DMS114 treated with DMSO at 0.1 percent for 48 hours (cell line): ENCODE measurements at regions not wholly inside any gene's neighbourhood (a gene's known extent, or its start where the extent isn't known, plus 50 kb on each side); places are given as distances from the start of the nearest gene placed in this dataset.
"Not testable (repeated sequence)": the region's sequence is repeated elsewhere in the genome, so short reads cannot be mapped to it uniquely, and the experiment has no call there.

ENCODE experiments used
- DNase-seq: peaks from one replicate; lab custom pipeline; 2025; ENCODE audit not compliant: unreplicated experiment; lab: John Stamatoyannopoulos, UW

DNA sequence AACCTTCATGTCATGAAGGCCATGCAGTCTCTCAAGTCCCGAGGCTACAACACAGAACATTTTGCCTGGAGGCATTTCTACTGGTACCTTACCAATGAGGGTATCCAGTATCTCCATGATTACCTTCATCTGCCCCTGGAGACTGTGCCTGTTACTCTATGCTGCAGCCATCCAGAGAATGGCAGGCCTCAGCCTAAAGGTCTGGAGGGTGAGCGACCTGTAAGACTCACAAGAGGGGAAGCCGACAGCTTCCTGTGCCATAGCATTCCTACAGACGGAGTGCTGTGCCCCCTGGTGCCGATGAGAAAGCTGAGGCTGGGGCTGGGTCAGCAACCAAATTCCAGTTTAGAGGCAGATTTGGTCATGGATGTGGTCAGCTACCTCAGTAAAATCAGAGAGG, 51.3 kb upstream of the CADPS start:
- no peak for DNase-seq

DNA sequence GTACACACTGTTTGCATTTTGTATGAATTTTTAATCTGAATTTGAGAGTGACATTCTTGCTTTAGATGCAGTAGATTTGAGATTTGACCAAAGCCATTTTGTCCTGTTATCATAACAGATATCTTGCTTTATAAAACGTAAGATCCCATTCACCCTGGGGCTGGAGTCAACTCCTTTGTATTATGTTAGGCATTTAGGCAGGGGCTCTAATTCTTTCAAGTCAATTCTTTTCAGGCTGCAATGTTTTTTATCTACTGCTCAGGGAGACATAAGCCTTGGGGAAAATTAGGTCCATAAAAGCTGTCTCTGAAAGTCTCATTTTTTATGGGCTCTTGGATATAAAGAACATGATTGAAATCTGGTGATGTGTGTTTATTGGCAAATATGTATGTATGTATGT, 53.0 kb upstream of the CADPS start:
- no peak for DNase-seq

DNA sequence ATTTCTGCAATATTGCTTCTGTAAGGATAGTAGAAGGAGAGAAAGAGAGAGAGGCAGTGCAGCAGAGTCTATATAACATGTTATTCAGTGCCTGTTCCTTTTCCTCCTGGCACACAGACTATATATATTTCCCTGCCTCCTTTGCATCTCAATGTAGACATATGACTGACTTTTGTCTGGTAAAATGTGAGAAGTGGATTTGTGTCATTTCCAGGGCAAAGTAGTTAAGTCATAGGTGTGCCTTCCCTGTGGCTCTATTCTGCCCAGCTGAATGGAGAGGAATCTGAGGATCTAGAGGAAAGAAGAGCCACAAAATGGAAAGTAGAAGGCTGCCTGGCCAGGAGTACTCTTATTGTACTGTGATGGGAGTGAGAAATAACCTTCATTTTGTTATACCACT, 54.6 kb upstream of the CADPS start:
- no peak for DNase-seq

DNA sequence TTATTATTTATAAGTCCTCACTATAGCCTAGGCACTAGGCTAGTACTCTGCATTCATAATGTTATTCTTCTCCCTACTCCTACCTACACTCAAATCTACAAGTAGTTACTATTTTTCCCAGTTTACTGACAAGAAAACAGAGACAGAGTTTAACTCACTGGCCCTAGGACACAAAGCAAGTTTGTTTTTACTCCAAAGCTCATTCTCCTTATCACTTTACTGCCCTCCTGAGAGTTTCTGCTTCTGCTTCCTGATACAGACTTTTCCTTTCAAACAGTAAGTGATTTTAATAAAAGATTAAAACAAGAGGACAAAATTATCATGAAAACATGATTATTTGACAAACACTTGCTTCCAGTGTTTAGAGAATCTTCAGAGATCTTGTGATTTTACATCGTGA, 60.6 kb upstream of the CADPS start:
- DNase-seq: no peak

DNA sequence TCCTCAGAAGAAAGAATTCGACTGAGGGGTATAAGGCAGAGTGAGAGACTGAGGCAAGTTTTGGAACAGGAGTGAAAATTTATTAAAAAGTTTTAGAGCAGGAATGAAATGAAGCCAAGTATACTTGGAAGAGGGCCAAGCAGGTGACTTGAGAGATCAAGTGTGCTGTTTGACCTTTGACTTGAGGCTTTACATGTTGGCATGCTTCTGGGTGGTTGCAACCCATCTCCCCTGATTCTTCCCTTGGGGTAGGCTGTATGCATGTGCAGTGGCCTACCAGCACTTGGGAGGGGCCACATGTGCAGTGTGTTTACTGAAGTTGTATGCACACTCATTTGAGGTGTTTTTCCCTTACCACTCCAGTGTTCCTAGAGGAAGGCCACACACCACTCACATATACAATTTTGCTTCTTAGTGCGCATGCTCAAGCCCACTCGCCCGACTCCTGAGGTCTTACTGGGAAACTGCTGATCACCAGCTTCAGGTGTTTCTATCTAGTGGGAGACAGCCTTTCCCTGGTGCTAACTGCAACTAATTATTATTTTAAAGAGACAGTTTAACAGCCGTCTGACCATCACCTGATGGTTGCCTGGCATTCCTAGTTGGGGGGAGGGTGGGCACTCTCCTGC, 61.5 kb upstream of the CADPS start:
- no peak for DNase-seq

DNA sequence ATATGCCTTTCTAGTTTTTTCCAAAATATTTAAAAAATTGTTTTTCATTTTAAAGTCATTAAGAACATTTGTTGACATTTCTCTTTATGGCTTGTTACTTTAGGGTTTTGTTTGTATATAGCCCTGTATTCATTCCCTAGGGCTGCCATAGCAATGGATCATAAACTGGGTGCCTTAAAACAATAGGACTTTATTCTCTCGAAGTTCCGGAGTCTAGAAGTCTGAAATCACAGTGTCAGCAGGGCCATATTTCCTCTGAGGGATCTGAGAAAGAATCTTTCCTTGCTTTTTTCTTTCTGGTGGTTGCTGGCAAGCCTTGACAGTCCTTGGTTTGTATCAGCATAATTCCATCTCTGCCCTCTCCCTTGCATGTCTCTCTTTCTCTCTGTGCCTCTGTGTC, 63.4 kb upstream of the CADPS start:
- DNase-seq: no peak

DNA sequence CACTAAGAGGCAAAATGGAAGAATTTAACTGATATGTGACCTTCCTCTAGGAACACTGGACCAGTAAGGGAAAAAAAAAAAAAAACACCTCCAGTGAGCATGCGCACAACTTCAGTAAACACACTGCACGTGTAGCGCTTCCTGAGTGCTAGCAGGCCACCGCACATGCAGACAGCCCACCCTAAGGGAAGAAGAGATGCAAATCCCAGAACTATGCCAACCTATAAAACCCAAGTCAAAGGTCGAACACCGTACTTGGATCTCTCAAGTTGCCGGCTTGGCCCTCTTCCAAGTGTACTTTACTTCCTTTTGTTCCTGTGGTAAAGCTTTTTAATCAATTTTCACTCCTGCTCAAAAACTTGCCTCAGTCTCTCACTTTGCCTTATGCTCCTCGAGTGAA, 64.5 kb upstream of the CADPS start:
- no peak for DNase-seq

DNA sequence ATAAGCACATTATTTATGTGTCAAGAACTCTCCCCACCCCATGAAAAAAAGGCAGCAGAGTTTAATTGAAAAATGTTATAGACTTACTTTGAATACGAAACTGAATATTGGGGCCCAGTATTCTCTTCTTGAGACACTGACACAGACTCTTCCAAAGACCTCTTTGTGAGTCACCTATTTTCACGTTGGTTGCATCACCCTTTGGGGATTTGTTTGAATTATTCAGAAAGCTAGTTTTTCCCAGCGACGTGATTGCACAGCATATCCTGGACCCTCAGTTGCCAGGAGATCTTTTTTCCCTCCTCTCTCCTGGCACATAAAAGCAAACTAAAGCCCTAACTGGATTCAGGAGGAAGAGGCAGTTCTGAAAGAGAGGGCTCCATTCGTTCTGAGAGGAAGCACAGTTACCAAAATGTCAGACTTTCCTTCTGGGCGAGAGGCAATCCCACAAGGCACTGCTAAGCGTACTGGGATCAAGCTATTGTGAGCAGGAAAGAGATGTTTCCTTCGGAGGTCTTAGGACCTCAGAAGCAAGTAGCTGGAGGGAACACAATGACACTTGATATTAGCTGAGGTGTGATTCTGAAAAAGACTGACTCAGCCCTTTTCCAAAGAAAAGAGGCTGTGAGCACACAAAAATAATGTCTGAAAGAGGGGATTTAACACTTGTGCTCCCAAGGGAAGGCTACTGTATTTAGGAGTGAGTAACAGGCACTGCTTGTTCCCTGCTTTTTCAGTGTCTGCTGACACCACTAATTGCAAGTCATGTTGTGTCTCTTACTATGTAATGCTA, 65.8 kb upstream of the CADPS start:
- DNase-seq: no peak

DNA sequence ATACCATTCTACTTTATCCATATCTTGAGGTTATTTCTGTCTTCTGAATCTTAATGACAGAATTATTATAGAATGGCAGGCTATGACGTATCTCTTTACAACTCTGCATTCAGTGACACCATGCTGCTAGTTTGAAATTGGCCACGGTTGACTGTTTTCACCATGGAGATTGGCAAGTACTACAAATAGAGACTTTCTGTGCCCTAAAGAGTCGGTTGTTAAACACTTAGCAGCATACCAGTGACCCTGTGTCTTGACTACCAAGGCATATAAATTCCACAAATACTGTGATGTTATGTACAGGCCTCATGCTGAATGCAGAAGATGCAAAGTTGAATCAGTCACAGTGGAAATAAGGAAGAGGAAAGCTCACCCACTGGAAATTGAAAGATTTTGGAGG, 67.0 kb upstream of the CADPS start:
- no peak for DNase-seq

DNA sequence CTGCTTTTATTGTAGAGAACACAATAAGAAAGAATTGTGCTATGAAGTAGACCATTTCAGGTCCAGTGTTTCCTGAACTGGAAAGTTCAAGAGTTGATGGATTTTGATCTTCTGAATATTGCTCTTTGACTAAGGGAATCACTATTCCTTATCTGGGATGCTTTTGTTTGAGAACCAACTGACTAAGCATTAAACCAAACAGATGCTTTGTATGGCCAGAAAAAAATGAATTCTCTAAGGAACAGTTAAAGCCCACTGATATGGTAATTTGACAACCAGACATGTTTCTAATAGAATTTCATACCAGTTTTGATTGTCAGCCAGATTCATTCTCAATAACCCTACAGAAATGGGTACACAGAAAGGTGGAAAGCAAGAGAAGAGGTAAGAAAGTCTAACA, 67.5 kb upstream of the CADPS start:
- no peak for DNase-seq

DNA sequence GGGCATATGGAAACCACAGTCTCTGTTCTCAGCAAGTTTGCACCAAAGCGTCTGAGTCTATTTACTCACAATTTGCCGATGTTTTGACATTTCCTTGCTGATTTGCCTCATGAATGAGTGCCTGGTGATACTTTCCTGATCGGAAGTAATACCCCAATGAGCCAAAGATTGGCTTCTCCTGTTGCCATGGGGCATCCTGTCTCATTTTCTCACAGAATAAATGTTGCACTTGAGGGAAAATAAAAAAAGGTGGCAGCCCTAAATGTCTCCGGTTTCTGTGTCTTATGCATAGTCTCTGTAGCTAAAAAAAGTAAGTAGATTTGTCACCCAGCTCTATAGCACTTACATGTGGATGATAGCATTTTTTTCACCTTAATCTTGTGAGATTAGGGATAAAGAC, 73.7 kb upstream of the CADPS start:
- no peak for DNase-seq

DNA sequence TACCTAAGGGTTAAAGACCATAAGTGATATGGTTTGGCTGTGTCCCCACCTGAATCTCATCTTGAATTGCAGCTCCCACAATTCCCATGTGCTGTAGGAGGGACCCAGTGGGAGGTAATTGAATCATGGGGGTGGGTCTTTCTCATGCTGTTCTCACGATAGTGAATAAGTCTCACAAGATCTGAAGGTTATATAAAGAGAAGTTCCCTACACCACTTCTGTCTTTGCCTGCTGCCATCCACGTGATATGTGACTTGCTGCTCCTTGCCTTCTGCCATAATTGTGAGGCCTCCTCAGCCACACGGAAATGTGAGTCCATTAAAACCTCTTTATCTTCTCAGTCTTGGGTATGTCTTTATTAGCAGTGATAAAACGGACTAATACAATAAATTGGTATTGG, 75.0 kb upstream of the CADPS start:
- no peak for DNase-seq

DNA sequence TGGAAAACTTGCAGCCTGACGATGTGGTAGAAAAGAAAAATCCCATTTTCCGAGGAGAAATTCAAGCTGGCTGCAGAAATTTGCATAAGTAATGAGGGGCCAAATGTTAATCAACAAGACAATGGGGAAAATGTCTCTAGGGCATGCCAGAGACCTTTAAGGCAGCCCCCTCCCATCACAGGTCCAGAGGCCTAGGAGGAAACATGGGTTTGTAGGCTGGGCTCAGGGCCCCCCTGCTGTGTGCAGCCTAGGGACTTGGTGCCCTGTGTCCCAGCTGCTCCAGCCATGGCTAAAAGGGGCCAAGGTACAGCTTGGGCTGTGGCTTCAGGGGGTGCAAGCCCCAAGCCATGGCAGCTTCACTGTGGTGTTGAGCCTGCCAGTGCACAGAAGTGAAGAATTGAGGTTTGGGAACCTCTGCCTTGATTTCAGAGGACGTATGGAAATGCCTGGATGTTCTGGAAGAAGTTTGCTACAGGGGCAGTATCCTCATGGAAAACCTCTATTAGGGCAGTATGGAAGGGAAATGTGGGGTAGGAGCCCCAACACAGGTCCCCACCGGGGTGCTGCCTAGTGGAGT, 75.9 kb upstream of the CADPS start:
- no peak for DNase-seq

DNA sequence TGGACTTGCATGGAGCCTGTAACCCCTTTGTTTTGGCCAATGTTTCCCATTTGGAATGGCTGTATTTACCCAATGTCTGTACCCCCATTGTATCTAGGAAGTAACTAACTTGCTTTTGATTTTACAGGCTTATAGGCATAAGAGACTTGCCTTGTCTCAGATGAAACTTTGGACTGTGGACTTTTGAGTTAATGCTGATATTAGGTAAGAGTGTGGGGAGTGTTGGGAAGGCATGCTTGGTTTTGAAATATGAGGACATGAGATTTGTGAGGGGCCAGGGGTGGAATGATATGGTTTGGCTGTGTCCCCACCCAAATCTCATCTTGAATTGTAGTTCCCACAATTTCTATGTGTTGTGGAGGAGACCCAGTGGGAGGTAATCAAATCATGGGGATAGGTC, 76.7 kb upstream of the CADPS start:
- not testable (repeated sequence) for DNase-seq

DNA sequence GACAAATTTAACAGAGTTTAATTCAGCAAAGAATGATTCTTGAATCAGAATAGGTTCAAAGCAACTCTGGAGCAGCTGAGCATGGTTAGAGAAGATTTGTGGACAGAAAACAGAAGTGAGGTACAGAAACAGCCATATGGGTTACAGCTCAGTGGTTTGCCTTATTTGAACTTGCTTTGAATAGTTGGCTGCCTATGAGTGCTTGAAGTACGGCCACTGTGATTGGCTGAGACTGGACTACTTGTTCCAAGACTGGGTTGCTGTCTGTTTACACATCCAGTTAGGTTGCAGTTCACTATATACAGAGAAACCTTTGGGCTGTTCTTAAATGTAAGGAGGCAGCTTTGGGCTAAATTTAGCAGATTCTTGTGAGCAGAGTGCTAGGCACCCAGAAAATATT, 79.4 kb upstream of the CADPS start:
- DNase-seq: no peak

DNA sequence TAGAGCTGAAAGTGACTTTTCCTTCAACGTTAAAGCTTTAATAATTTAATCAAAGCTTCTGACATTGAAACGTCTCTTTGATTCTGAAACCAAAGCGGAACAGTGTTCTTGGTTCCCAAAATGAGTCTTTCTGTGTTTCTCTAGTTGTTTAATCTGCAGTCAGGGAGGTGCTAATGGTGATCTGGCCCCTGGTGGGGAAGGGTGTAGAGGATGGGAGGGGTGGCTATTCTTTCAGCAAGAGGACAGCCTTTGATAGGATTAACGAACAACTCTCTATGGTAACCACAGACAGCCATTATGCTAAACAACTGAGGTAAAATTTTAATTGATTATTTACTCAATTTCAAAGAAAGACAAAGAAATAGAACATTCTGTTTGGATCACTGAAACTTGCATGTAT, 79.9 kb upstream of the CADPS start:
- no peak for DNase-seq

DNA sequence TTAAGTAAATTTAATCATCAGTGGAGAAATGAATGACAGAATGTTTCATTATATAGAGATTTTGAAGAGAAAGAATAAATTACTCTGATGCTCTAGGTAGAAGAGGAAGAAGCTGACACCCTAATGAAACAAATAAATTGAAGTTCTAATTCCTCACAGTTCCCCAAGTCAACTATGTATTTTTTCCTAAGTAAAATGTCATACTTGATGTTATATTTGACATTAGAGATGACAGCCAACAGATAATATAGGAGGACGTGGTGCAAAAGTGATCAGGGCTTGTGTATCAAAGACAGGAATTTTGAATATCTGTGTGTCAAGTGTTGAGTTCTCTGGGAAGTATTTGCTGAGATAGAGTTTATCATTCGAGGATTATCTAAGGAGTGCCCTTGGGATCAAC, 81.2 kb upstream of the CADPS start:
- DNase-seq: no peak

DNA sequence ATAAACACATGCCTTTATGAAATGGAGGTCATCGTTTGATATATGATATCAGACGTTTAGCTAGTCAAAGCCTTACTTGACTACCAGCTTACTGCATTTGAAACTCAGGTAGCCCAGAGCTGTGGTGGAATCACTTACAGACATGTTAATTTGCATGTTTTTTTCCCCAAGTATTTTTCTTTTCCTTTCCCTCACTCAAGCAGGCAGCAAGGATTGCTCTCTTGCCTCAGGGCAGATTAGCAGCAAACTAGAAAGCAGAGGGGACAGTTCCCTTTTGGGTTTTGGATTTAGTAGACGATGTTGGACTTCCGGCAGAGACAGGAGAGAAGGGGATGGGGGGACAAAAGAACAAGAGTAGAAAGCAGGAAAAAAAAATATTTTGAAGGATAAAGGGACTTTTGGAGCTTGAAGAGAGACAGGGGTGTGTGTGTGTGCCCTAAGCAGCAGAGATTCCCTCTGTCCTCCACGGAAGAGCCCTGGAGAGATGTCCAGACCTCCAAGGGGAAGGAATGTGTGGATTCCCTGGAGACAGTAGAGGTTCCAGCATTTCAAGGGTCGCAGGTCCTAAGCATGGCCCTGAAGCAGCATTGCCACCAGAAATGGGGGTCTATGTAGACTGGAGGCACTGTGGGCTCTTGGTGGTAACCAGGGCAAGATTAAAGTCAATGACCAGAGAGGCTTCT, 86.8 kb upstream of the CADPS start:
- no peak for DNase-seq

DNA sequence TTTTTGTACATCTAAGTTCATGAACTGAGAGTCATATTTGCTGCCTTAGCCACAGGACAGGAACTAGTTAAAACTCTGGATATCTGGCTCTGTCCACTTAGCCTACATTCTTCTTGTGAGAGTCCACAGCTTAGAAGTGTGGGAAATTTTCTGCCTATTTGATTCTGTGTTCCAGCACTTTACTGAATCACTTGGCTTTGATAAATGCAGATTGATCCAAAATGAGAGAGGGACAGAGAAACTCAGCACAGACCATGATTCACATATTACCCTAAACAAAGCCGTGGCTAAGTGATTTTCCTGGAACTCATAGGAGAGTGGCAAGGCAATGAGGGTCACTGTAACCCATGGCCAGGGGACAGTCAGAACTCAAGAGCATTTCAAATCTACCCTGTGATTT, 87.5 kb upstream of the CADPS start:
- no peak for DNase-seq

DNA sequence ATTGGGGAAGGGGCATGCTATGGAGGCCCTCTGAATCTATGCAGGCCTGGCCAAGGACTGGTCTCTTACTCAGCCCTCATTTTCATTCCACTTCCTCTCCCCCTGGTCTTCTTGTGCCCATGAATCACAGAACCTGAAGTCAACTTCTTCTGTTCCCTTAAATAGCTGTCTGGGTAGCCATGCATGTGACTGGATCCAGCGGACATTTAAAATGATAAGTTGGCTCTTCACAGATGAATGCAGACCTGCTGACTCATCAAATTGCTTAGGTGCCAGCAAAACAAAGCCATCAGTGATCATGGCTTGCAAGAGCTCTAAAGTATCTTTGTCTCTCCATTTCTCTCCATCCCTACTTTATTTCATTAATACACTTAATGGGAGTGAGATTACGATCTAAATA, 90.1 kb upstream of the CADPS start:
- DNase-seq: no peak

DNA sequence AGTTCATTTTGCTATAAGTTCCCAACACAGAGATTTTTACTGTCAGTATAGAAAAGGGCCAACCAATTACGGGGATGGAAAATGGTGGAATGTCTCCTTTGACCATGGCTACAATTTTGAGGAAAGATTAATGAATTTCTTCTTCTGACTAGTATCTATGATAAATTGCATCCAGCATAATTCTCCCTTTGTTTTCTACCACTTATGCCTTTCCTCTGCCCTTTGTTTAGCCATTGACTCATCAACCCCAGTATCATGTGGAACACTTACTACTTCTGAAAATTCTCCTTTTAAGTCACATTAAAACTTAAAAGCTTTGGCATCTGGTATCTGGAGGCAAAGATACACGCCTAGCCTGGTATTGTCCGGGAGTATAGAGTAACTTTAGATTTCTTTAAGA, 92.9 kb upstream of the CADPS start:
- DNase-seq: no peak

DNA sequence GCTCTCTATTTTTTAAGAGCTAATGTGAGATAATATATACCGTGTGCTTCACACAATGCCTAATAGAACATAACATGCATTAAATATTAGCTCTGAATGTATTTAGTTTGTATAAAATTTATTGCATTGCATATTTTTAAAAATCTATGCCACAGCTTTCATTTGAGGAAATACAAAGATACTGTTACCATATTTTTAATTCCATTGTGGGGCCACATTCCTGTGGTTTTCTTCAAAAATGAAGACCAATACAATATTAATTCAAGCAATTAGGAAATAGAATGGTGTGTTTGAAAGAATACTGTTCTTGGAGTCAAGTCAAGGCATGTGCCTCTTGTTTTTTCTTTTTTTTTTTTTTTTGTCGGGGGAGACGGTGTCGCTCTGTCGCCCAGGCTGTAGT, 95.4 kb upstream of the CADPS start:
- no peak for DNase-seq
